ENCODE measurements at regions not wholly inside any gene's neighbourhood (a gene's known extent, or its start where the extent isn't known, plus 50 kb on each side); places are given as distances from the start of the nearest gene placed in this dataset.

- intact Hi-C loops (cut with micrococcal nuclease), result loop anchor here (1.0 kb wide), 3 partner anchors 176 to 386 kb away; no protein-coding TSS in a partner anchor
These were observed 51.1 kb upstream of the ARRDC4 start for GRCh38 chr15:97909291-97909891.

All from T-helper 2 cell treated with Interferon-gamma antibody and Interleukin-4, amounts not matched to agents 100 ng/mL and 5 ng/mL, for 36 hours (primary cell).